Inflammatory macrophage treated with lipopolysaccharide for 1 hour (primary cell): ENCODE measurements at regions not wholly inside any gene's neighbourhood (a gene's known extent, or its start where the extent isn't known, plus 50 kb on each side); places are given as distances from the start of the nearest gene placed in this dataset.
"Not testable (repeated sequence)": the region's sequence is repeated elsewhere in the genome, so short reads cannot be mapped to it uniquely, and the experiment has no call there.

Source experiments
- DNase-seq, 2 donors: peaks; one replicate each; pipeline ENCODE4 v3.0.0-alpha.2; 2020 to 2022

- DNase-seq, result no peak
Measured at GRCh38 chr2:224103651-224104050, 64.6 kb upstream of the SERPINE2 start.

DNA sequence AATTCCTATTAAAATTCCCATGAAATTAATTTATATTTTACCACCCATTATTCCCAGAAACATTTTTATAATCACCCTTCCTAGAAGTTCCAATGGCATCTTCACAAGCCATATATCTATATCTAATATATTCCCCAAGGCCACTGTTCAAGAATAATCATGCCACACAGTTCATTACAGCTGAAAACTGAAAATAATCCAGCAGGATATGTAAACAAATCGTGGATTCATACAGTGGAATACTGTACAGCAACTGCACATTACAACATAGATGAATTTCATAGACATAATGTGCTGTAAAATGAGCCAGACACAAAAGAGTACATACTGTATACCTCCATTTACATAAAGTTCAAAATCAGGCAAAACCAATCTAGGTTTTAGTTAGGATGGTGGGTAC, 63.9 kb upstream of the SERPINE2 start:
- DNase-seq, result no peak

- no peak for DNase-seq
Measured at GRCh38 chr2:224101820-224102630, 62.9 kb upstream of the SERPINE2 start.

DNA sequence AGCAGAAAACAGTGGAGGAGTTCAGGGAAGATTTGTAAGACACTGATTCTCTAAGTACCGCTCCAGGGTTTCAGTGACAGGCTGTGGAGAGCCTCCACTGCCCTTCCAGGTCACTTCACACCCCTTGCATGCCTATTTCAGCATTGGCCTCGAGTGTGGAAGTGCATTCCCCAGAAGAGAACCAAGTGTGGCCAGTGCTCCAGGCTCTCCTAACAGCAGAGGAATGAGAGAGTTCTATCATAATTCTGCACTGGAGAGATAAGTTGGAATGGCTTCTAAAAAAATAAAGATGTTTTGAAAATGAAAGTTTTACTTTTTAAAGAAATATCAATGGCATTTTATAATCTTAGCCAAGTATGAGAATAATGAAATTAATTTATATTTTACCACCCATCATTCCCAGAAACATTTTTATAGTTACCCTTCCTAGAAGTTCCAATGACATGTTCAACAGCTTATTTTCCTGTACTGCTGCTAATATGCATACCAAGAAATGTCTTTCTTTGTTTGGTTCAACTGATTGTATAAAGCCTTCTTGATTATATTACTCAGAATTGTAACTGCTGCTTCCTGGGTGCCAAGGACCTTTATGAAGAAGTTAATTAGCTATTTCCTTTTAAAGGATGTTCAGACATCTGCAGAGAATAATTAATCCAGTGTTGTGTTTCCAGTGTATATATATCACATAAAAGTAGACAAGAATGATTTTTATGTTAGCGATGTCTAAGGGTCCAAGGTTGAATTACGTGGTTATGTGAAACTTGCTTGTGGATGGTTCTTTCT, 61.0 kb upstream of the SERPINE2 start:
- DNase-seq, result no peak

DNA sequence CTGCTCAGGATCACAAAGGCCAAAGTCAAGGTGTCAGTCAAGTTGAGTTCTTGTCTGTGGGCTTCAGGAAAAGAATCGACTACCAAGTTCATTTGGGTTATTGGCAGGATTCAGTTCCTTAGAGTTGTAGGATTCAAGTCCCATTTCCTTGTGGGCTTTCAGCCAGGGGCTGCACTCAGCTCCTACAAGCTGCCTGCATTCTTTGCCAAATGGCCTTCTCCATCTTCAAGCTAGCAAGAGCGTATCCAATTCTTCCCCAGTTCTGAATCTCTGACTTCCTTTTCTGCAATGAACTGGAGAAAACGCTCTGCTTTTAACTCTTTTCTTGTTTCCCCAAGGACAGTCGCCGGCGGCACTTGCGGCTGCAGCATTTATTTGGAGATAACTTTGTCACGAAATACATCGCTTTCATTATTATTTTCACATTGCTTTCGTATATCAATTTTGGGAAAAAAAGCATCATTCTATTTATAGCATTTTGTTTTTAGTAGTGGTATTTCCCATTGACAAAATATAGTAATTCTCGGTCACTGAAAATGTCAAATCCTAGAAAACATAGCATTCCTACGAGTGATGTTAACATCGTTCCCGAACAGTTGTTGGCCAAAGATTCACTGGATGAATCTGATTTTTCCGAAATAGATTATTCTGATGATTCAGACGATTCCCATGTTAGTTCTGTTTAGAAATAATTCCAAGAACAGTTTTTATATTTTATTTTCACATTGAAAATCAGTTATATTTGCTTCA, 59.6 kb upstream of the SERPINE2 start:
- DNase-seq, result no peak

DNA sequence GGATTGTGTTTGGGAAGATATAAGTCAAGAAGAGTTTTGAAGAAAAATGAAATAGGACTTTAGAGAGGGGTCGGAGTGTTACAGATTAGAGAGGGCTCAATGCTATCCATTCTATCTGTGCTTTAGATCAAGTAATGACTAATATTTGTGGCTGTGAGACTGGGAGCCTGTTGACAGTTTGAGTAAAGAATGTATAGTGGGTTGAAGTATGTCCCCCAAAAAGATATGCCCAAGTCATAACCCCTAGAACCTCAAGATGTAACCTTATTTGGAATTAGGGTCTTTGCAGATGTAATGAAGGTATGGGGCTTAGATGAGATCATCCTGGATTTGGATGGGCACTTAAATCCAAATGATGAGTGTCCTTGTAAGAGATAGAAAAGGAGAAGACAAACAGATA, 55.3 kb upstream of the SERPINE2 start:
- no peak for DNase-seq

- DNase-seq, result not testable (repeated sequence)
Measured at GRCh38 chr2:224091671-224092070, 52.6 kb upstream of the SERPINE2 start.

DNA sequence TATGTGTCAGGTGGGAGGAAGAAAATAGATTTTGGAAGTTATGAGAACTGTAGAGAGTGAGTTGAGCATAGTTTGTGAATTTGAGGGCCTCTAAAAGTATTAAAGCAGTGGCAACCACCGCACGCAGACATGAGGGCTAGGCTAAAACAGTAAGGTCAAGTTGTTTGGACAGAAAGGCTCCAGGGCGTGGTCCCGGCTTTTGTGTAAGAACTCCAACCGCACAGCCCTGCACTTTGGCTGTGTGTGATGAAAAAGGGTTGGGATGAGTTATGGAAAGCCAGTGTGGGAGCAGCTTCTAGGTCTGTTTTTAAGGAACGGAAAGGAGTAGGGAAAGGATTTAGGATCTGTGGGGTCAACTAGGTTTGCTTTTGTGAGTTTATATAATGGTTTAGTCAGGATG, 50.5 kb upstream of the SERPINE2 start:
- not testable (repeated sequence) for DNase-seq
